BE2C (cell line): ENCODE measurements at regions not wholly inside any gene's neighbourhood (a gene's known extent, or its start where the extent isn't known, plus 50 kb on each side); places are given as distances from the start of the nearest gene placed in this dataset.
"Not testable (repeated sequence)": the region's sequence is repeated elsewhere in the genome, so short reads cannot be mapped to it uniquely, and the experiment has no call there.

ENCODE experiments used
- DNase-seq: peaks from one replicate; pipeline ENCODE4 v3.0.0-alpha.2; 2020
- H3K27me3 ChIP-seq: fragments of 250-450 bp; sonication (Bioruptor Pico); 2 replicates; pipeline ENCODE4 v1.5.1; 2020; ENCODE audit warnings: mild to moderate bottlenecking
- H3K36me3 ChIP-seq: fragments of 250-450 bp; sonication (Bioruptor Pico); 2 replicates; pipeline ENCODE4 v1.5.1; 2020; ENCODE audit warnings: mild to moderate bottlenecking
- H3K4me1 ChIP-seq: fragments of 250-450 bp; sonication (Bioruptor Pico); 2 replicates; pipeline ENCODE4 v1.5.1; 2020
- H3K4me3 ChIP-seq: 2 replicates; pipeline ENCODE4 v1.5.1; 2011; ENCODE audit warnings: low read depth, low read length
- H3K9me3 ChIP-seq: fragments of 250-450 bp; sonication (Bioruptor Pico); 2 replicates; pipeline ENCODE4 v1.5.1; 2020
- TF ChIP-seq, protein P1 (sequence below): IDR thresholded peaks from 2 replicates; pipeline ENCODE4 v1.5.1; 2012; ENCODE audit warnings: mild to moderate bottlenecking, low read depth, low read length

DNA sequence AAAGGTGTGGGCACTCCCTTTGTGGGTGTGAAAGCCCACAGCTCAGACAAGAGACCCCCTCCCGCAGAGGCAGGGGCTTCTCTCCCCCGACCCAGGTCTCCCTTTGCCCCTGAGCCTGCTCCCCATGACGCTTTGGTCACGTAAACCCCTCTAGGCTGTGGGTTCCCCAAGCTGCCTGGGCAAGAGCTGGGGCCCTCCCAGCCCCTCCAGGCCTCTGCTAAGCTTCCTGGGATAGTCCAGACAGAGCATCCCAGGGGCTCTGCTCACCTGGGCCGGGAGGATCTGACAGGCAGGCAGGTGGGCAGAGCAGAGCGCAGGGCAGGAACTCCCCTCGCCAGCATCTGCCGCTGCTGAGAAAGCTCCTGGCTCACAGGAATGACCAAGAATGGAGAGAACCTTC lies 177.3 kb downstream of the BANP start:
- TF ChIP-seq, protein P1, sequence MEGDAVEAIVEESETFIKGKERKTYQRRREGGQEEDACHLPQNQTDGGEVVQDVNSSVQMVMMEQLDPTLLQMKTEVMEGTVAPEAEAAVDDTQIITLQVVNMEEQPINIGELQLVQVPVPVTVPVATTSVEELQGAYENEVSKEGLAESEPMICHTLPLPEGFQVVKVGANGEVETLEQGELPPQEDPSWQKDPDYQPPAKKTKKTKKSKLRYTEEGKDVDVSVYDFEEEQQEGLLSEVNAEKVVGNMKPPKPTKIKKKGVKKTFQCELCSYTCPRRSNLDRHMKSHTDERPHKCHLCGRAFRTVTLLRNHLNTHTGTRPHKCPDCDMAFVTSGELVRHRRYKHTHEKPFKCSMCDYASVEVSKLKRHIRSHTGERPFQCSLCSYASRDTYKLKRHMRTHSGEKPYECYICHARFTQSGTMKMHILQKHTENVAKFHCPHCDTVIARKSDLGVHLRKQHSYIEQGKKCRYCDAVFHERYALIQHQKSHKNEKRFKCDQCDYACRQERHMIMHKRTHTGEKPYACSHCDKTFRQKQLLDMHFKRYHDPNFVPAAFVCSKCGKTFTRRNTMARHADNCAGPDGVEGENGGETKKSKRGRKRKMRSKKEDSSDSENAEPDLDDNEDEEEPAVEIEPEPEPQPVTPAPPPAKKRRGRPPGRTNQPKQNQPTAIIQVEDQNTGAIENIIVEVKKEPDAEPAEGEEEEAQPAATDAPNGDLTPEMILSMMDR: no peak
- H3K9me3 ChIP-seq: no peaks in the 10 kb centered on the region
- H3K36me3 ChIP-seq: no peaks in the 10 kb centered on the region
- H3K4me3 ChIP-seq: no peak overlapping the region
- H3K27me3 ChIP-seq: no peaks in the 10 kb centered on the region
- DNase-seq: no peak
- no peaks in the 10 kb centered on the region for H3K4me1 ChIP-seq

DNA sequence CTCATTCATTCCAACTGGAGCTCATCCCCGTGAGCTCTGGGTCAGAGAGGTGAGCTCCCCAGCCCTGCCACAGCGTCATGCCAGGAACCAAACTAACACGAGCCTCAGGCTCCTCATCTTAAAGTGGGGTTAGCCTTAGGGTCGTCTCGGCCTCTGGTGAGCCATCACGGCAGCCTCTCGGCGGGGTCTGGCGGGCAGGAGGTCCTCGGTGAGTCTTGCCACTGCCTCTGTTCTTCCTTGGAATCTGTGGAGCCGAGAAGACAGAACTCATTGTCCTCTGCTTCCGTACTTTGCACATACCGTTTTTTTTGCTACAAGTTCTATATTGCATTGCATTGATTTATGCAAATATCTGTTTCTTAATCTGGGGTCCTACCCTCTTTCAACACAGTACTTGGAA lies 177.9 kb downstream of the BANP start:
- H3K9me3 ChIP-seq, H3K27me3 ChIP-seq, DNase-seq, H3K4me1 ChIP-seq, H3K36me3 ChIP-seq, H3K4me3 ChIP-seq: not testable (repeated sequence)

DNA sequence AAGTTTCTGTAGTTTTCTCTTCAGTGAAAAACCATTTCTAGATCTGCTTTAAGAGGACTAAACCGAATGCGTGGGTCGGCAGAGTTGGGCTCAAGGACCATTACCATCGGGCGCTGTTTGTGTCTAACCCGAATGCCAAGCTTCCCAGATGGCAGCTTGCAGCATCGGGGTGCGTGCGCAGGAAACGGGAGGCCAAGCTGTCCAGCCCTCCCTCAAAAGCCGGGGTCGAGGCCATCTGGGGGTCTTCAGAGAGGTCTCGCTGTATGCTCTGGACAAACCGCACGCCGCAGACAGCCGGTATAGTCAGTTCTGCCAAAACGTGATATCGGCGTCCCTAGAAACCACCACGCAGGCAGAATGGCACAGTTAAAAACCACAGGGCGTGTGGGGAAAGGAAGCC lies 178.8 kb downstream of the BANP start:
- no peaks in the 10 kb centered on the region for H3K9me3 ChIP-seq
- TF ChIP-seq, protein P1: no peak
- DNase-seq: no peak
- H3K4me3 ChIP-seq: no peak overlapping the region
- H3K36me3 ChIP-seq: no peaks in the 10 kb centered on the region
- H3K27me3 ChIP-seq: no peaks in the 10 kb centered on the region
- H3K4me1 ChIP-seq: no peaks in the 10 kb centered on the region

DNA sequence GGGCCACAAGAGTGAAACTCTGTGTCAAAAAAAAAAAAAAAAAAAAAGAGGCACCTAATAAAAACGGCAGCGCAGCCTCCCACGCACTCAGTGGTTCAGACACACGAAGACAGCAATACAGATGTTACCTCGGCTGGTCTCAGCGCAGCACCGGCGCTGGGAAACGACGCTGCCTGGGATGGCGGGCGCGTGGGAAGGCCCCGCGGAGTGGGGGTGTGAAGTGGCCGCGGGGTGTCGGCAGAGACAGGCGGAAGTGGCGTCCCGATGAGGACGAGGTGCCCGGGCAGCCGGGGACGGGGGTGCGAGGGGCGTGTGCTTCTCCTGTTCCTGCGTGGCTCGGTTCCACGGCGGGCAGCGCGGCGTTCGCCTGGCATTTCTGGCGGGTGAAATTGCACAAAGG lies 179.4 kb downstream of the BANP start:
- TF ChIP-seq, protein P1: no peak
- Histone ChIP-seq H3K9me3 (no peaks in the 10 kb centered on the region), H3K27me3 (no peaks in the 10 kb centered on the region), H3K4me1 (no peaks in the 10 kb centered on the region), H3K36me3 (no peaks in the 10 kb centered on the region), H3K4me3 (no peak overlapping the region)
- no peak for DNase-seq

DNA sequence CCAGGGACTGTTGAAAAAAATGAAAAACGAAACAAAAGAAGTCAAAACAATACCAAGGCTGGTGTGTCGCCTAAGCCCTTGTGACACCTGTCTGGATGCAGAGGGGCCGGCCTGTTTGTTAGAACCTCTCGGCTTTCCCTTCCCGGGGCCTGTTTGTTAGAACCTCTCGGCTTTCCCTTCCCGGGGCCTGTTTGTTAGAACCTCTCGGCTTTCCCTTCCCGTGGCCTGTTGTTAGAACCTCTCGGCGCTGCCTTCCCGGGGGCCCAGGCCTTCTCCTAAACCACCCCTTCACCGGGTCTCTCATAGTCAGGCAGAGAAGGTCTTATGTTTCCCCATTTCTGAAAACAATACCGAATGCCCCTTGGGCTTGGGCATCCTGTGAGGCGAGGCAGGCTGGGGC lies 180.0 kb downstream of the BANP start:
- TF ChIP-seq, protein P1: no peak
- H3K4me1 ChIP-seq: no peaks in the 10 kb centered on the region; the same call in 1 of the 2 replicates
- H3K27me3 ChIP-seq: no peaks in the 10 kb centered on the region
- H3K4me3 ChIP-seq: no peak overlapping the region
- H3K36me3 ChIP-seq: no peaks in the 10 kb centered on the region
- no peaks in the 10 kb centered on the region for H3K9me3 ChIP-seq
- no peak for DNase-seq

DNA sequence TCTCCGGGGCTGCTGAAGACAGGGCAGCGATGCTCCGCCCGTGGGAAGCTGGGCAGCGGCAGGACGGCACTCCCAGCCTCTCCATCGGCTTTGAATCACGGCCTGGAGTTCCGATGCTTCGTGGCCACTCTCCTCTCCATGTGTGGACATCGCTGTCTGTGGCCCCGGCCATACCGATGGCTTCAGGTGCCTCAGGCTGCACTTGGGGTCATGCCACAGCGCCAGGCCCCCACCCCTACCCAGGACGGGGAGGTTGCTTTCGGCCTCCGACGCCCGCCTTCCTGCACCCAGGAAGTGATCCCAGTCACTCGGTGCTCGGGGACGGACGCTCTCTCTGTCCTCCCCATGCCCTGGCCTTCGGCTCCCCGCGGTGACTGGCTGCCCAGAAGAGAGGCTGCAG lies 180.7 kb downstream of the BANP start:
- Histone ChIP-seq H3K36me3 (no peaks in the 10 kb centered on the region), H3K4me1 (no peaks in the 10 kb centered on the region; the same call in 1 of the 2 replicates)
- no peak for DNase-seq

More for the DNA sequence above, 180.7 kb downstream of the BANP start:
- H3K27me3 ChIP-seq: no peaks in the 10 kb centered on the region
- no peak overlapping the region for H3K4me3 ChIP-seq
- no peaks in the 10 kb centered on the region for H3K9me3 ChIP-seq
- TF ChIP-seq, protein P1: no peak
